K562 (cell line): ENCODE measurements at regions not wholly inside any gene's neighbourhood (a gene's known extent, or its start where the extent isn't known, plus 50 kb on each side); places are given as distances from the start of the nearest gene placed in this dataset.

Experiments used
- ATAC-seq: fragments of 200-7000 bp; cut with Tn5 transposase; 3 replicates; pipeline ENCODE4 v1.9.1; 2020; ENCODE audit warnings: moderate library complexity
- BruUV-seq: library from RNA; stranded (reverse); fragments of 400-500 nt; replicated peaks from 2 replicates; lab custom pipeline; 2021; lab: Mats Ljungman, UMichigan
- CTCF ChIA-PET: fragments of 300-600 bp; formaldehyde crosslinking; extraction: SDS; loops from one replicate; lab custom pipeline; 2021; ENCODE audit warnings: low intra/inter-chr PET ratio; lab: Yijun Ruan, JAX
- POLR2A ChIA-PET: fragments of 300-600, 350-650 bp; sonication (Branson Sonifier 250); formaldehyde crosslinking; extraction: SDS; loops from one replicate; lab custom pipeline; 2021; ENCODE audit warnings: antibody characterized with exemption, inconsistent platforms; lab: Yijun Ruan, JAX
- DNase-seq, 4 experiments: peaks; one replicate each; pipeline versions ENCODE4 v3.0.0 to v3.0.0-alpha.2; 2011 to 2018; ENCODE audit warnings: low spot score in 3 of 4, mixed read lengths in 3 of 4; ENCODE audit errors: extremely low read depth in 1 of 4
- FAIRE-seq: peaks from 2 replicates; lab custom pipeline; 2011; peaks lifted over from hg19 to GRCh38; lab: Jason Lieb, UNC
- H2AFZ ChIP-seq: 2 replicates; pipeline ENCODE4 v1.6.0; 2011; ENCODE audit warnings: low read depth, low read length, control low read depth, inconsistent platforms
- H3K27ac ChIP-seq: fragments of 200-600 bp; 3 replicates; pipeline ENCODE4 v1.8.0; 2011; ENCODE audit warnings: low read depth, mild to moderate bottlenecking, control low read depth, inconsistent platforms, low read length, moderate library complexity, mixed read lengths; ENCODE audit errors: extremely low read depth
- H3K27me3 ChIP-seq, 2 experiments: fragments of 300-600 bp in 1 of 2; 2 replicates in 1 of 2; 3 replicates in 1 of 2; pipeline versions ENCODE4 v1.6.0 to v1.8.0; 2011; ENCODE audit warnings: inconsistent platforms in 2 of 2, low read length in 2 of 2, mild to moderate bottlenecking in 1 of 2, mixed read lengths in 1 of 2, moderate library complexity in 1 of 2; ENCODE audit not compliant: control insufficient read depth in 2 of 2, insufficient read depth in 2 of 2
- H3K36me3 ChIP-seq: fragments of 300-600 bp; 3 replicates; pipeline ENCODE4 v1.8.0; 2011; ENCODE audit warnings: mild to moderate bottlenecking, low read length, inconsistent platforms; ENCODE audit not compliant: control insufficient read depth, insufficient read depth
- H3K4me1 ChIP-seq, 2 experiments: fragments of 200-600 bp in 1 of 2; replicated peaks in 1 of 2; 2 replicates in 1 of 2; 3 replicates in 1 of 2; pipeline versions ENCODE4 v1.5.1 to v1.8.0; 2011; ENCODE audit warnings: inconsistent platforms in 2 of 2, low read length in 2 of 2, mild to moderate bottlenecking in 1 of 2, mixed read lengths in 1 of 2, moderate library complexity in 1 of 2; ENCODE audit not compliant: control insufficient read depth in 2 of 2, insufficient read depth in 2 of 2
- H3K4me2 ChIP-seq: 2 replicates; pipeline ENCODE4 v1.6.1; 2011; ENCODE audit warnings: low read length, control low read depth, inconsistent platforms, mixed read lengths; ENCODE audit not compliant: insufficient read depth
- H3K4me3 ChIP-seq: fragments of 200-600 bp; sonication (generic), shearing (Covaris generic); 2 replicates; pipeline ENCODE4 v1.5.1; 2016; ENCODE audit warnings: control low read depth, inconsistent platforms
- H3K79me2 ChIP-seq: fragments of 200-600 bp; 3 replicates; pipeline ENCODE4 v1.8.0; 2011; ENCODE audit warnings: low read length, inconsistent platforms; ENCODE audit not compliant: control insufficient read depth, insufficient read depth
- H3K9ac ChIP-seq, 2 experiments: 2 replicates each; pipeline versions ENCODE4 v1.6.0 to v1.6.1; 2011; ENCODE audit warnings: low read depth in 2 of 2, low read length in 2 of 2, control low read depth in 1 of 2, inconsistent platforms in 1 of 2, mild to moderate bottlenecking in 1 of 2, mixed read lengths in 1 of 2; ENCODE audit not compliant: insufficient read depth in 1 of 2
- H3K9me1 ChIP-seq: one replicate; pipeline ENCODE4 v1.6.0; 2011; ENCODE audit warnings: inconsistent platforms, mild to moderate bottlenecking, low read length, moderate library complexity; ENCODE audit not compliant: control insufficient read depth, insufficient read depth
- H3K9me3 ChIP-seq: replicated peaks from 2 replicates; pipeline ENCODE4 v1.5.1; 2011; ENCODE audit warnings: low read depth, low read length, inconsistent platforms; ENCODE audit not compliant: control insufficient read depth, insufficient read depth
- H4K20me1 ChIP-seq: replicated peaks from 2 replicates; pipeline ENCODE4 v1.6.1; 2011; ENCODE audit warnings: low read length, inconsistent platforms, mixed read lengths; ENCODE audit not compliant: control insufficient read depth, insufficient read depth
- BDP1 ChIP-seq: IDR thresholded peaks from 3 replicates; pipeline ENCODE4 v1.6.1; 2011; ENCODE audit not compliant: insufficient read length, insufficient read depth
- HMGN3 ChIP-seq: IDR thresholded peaks from 2 replicates; pipeline ENCODE4 v1.6.1; 2011; ENCODE audit warnings: borderline replicate concordance, low read depth, mild to moderate bottlenecking, mixed read lengths, low read length; ENCODE audit not compliant: insufficient read length; ENCODE audit errors: extremely low read depth
- MXD1 ChIP-seq: fragments of 250-450 bp; sonication (Bioruptor Pico); IDR thresholded peaks from 2 replicates; pipeline ENCODE4 v1.8.0; 2021; ENCODE audit warnings: borderline replicate concordance, mild to moderate bottlenecking, moderate library complexity; ENCODE audit not compliant: poor library complexity, severe bottlenecking
- NEUROD1 ChIP-seq: fragments of 150-350 bp; IDR thresholded peaks from 2 replicates; pipeline ENCODE4 v1.6.1; 2014; ENCODE audit warnings: borderline replicate concordance, low read length, low read depth; ENCODE audit not compliant: partially characterized antibody
- SREBF2 ChIP-seq: sonication (generic); formaldehyde crosslinking; IDR thresholded peaks from 2 replicates; pipeline ENCODE4 v1.4.0; 2020; ENCODE audit warnings: mild to moderate bottlenecking, missing genetic modification reagents
- TCF3 ChIP-seq: sonication (generic); formaldehyde crosslinking; IDR thresholded peaks from 2 replicates; pipeline ENCODE4 v1.4.0; 2020; ENCODE audit warnings: mild to moderate bottlenecking, missing genetic modification reagents
- THRAP3 ChIP-seq: fragments of 450-650 bp; IDR thresholded peaks from 2 replicates; pipeline ENCODE4 v1.6.1; 2016; ENCODE audit warnings: mild to moderate bottlenecking, inconsistent platforms, borderline replicate concordance
- USF1 ChIP-seq: sonication (generic); formaldehyde crosslinking; IDR thresholded peaks from 2 replicates; pipeline ENCODE4 v1.9.0; 2022; ENCODE audit warnings: mild to moderate bottlenecking, missing genetic modification reagents
- ZNF121 ChIP-seq: sonication (generic); formaldehyde crosslinking; conservative IDR thresholded peaks from 2 replicates; pipeline ENCODE4 v1.8.0; 2022; ENCODE audit warnings: missing genetic modification reagents
- WGBS: fragments of 100-300 bp; shearing (Covaris generic); methylation state at CpG from one replicate; pipeline ENCODE4 v1.1.6; 2016; ENCODE audit warnings: low coverage, mixed read lengths; ENCODE audit not compliant: insufficient coverage; ENCODE audit errors: missing lambda C conversion rate; 5-methylcytosine and 5-hydroxymethylcytosine counted together
- in situ Hi-C: fragments of 300-500 bp; cut with MboI; formaldehyde crosslinking; loops from 4 replicates; pipeline ENCODE4 v1.15.0; 2018; ENCODE audit warnings: inconsistent platforms, mixed read lengths
- intact Hi-C: fragments of 100-400 bp; cut with micrococcal nuclease; formaldehyde crosslinking; loops from 2 replicates; pipeline ENCODE4 v1.14.2; 2022

- Histone ChIP-seq H3K4me3 (no peak overlapping the region), H3K9me3 (no peaks in the 10 kb centered on the region; the same call in 1 of the 2 replicates), H2AFZ (no peak overlapping the region), H4K20me1 (no peaks in the 10 kb centered on the region), H3K4me2 (no peak overlapping the region), H3K36me3 (no peaks in the 10 kb centered on the region), H3K4me1 (no peaks in the 10 kb centered on the region), H3K9me1 (no peaks in the 10 kb centered on the region), H3K9ac (no peak overlapping the region), H3K27ac (no peak overlapping the region), H3K27me3 (no peaks in the 10 kb centered on the region), H3K79me2 (no peaks in the 10 kb centered on the region)
- 0% methylated on average over 1 of the region's 1 CpG for WGBS
- BruUV-seq: no TSS peak
- CTCF ChIA-PET: no interaction called here
- FAIRE-seq (no peak), DNase-seq (no peak), ATAC-seq (no peak)
- in situ Hi-C loops (no loop called here), intact Hi-C loops (no loop called here)
- POLR2A ChIA-PET: no interaction called here
- TF ChIP-seq MXD1 (CRISPR knock-in tag) (no peak), BDP1 (no peak)
Observed at GRCh38 chr20:39911497-39911896, 777.5 kb downstream of the MAFB start.

GRCh38 chr20:39910536-39910935 lies 778.5 kb downstream of the MAFB start:
- ATAC-seq (no peak), FAIRE-seq (no peak), DNase-seq (no peak)
- Histone ChIP-seq H4K20me1 (no peaks in the 10 kb centered on the region), H3K4me3 (no peak overlapping the region), H3K27ac (no peak overlapping the region), H3K4me2 (no peak overlapping the region), H3K9me3 (no peaks in the 10 kb centered on the region; the same call in 1 of the 2 replicates), H3K9me1 (no peaks in the 10 kb centered on the region), H2AFZ (no peak overlapping the region), H3K79me2 (no peaks in the 10 kb centered on the region), H3K9ac (no peak overlapping the region), H3K36me3 (no peaks in the 10 kb centered on the region), H3K4me1 (no peaks in the 10 kb centered on the region), H3K27me3 (no peaks in the 10 kb centered on the region)
- ChIA-PET POLR2A (no interaction called here), CTCF (no interaction called here)
- in situ Hi-C loops (no loop called here), intact Hi-C loops (no loop called here)
- WGBS: 0% methylated on average over 2 of the region's 2 CpGs
- BruUV-seq: no TSS peak
- TF ChIP-seq USF1 (CRISPR knock-in tag) (no peak), HMGN3 (no peak), NEUROD1 (no peak), TCF3 (CRISPR knock-in tag) (no peak), SREBF2 (no peak), ZNF121 (CRISPR knock-in tag) (no peak), THRAP3 (no peak)
